ENCODE measurements at regions not wholly inside any gene's neighbourhood (a gene's known extent, or its start where the extent isn't known, plus 50 kb on each side); places are given as distances from the start of the nearest gene placed in this dataset.

- Histone ChIP-seq H3K9me3 (no peaks in the 10 kb centered on the region), H3K4me1 (ENCODE audit: low read depth) (no peaks in the 10 kb centered on the region), H3K4me3 (no peak overlapping the region), H3K36me3 (ENCODE audit: low read depth) (no peaks in the 10 kb centered on the region)
- TF ChIP-seq CTCF (IDR thresholded peaks at IDR 0.05): no peak
- intact Hi-C loops (cut with DNase I, micrococcal nuclease): no loop called here
- DNase-seq: no peak
- no peak for ATAC-seq
Observed at GRCh38 chr6:19949155-19949554, 112.0 kb downstream of the ID4 start.

GRCh38 chr6:19964115-19964514 lies 126.9 kb downstream of the ID4 start:
- no peaks in the 10 kb centered on the region for H3K36me3 ChIP-seq (ENCODE audit: low read depth)
- no peaks in the 10 kb centered on the region for H3K9me3 ChIP-seq
- DNase-seq (no peak), ATAC-seq (no peak)
- no peaks in the 10 kb centered on the region for H3K4me1 ChIP-seq (ENCODE audit: low read depth)
- intact Hi-C loops (cut with DNase I, micrococcal nuclease): no loop called here
- no peak overlapping the region for H3K4me3 ChIP-seq
- TF ChIP-seq CTCF (IDR thresholded peaks at IDR 0.05): no peak

- no peaks in the 10 kb centered on the region for H3K36me3 ChIP-seq (ENCODE audit: low read depth)
- no peak for ATAC-seq
- intact Hi-C loops (cut with DNase I, micrococcal nuclease): no loop called here
Observed at GRCh38 chr6:19968201-19968600, 131.0 kb downstream of the ID4 start.

GRCh38 chr6:19972221-19972620 lies 135.1 kb downstream of the ID4 start:
- H3K9me3 ChIP-seq: no peaks in the 10 kb centered on the region
- ATAC-seq (no peak), DNase-seq (no peak)
- H3K4me1 ChIP-seq (ENCODE audit: low read depth): no peaks in the 10 kb centered on the region
- H3K4me3 ChIP-seq: no peak overlapping the region
- no peak for TF ChIP-seq CTCF (IDR thresholded peaks at IDR 0.05)
- H3K36me3 ChIP-seq (ENCODE audit: low read depth): no peaks in the 10 kb centered on the region
- intact Hi-C loops (cut with DNase I, micrococcal nuclease): no loop called here

More at GRCh38 chr6:19968201-19968600, 131.0 kb downstream of the ID4 start:
- H3K4me3 ChIP-seq: no peak overlapping the region
- no peak for TF ChIP-seq CTCF (IDR thresholded peaks at IDR 0.05)
- DNase-seq: no peak
- H3K9me3 ChIP-seq: no peaks in the 10 kb centered on the region
- no peaks in the 10 kb centered on the region for H3K4me1 ChIP-seq (ENCODE audit: low read depth)

- ATAC-seq: no peak
- Histone ChIP-seq H3K4me1 (ENCODE audit: low read depth) (no peaks in the 10 kb centered on the region), H3K4me3 (no peak overlapping the region), H3K36me3 (ENCODE audit: low read depth) (no peaks in the 10 kb centered on the region), H3K9me3 (no peaks in the 10 kb centered on the region)
- TF ChIP-seq CTCF (IDR thresholded peaks at IDR 0.05): no peak
- intact Hi-C loops (cut with DNase I, micrococcal nuclease): no loop called here
- DNase-seq: no peak
Observed at GRCh38 chr6:19976411-19977129, 139.4 kb downstream of the ID4 start.

GRCh38 chr6:19979059-19979458 lies 141.9 kb downstream of the ID4 start:
- TF ChIP-seq CTCF (IDR thresholded peaks at IDR 0.05): no peak
- ATAC-seq (no peak), DNase-seq (no peak)
- H3K9me3 ChIP-seq: no peaks in the 10 kb centered on the region
- H3K4me1 ChIP-seq (ENCODE audit: low read depth): no peaks in the 10 kb centered on the region
- intact Hi-C loops (cut with DNase I, micrococcal nuclease): no loop called here
- no peaks in the 10 kb centered on the region for H3K36me3 ChIP-seq (ENCODE audit: low read depth)
- H3K4me3 ChIP-seq: no peak overlapping the region

Data from mucosa of descending colon (tissue), 3 donors.